HepG2 (cell line): ENCODE measurements at regions not wholly inside any gene's neighbourhood (a gene's known extent, or its start where the extent isn't known, plus 50 kb on each side); places are given as distances from the start of the nearest gene placed in this dataset.

Experiments used
- ATAC-seq: fragments of 200-7000 bp; cut with Tn5 transposase; 3 replicates; pipeline ENCODE4 v1.9.1; 2020; ENCODE audit warnings: mild to moderate bottlenecking, moderate library complexity
- BruUV-seq: library from RNA; stranded (reverse); fragments of 400-500 nt; replicated peaks from 2 replicates; lab custom pipeline; 2021; lab: Mats Ljungman, UMichigan
- CTCF ChIA-PET: fragments of 300-600 bp; formaldehyde crosslinking; extraction: SDS; loops from one replicate; lab custom pipeline; 2021; ENCODE audit warnings: low total read pairs, inconsistent platforms, low intra/inter-chr PET ratio; lab: Yijun Ruan, JAX
- POLR2A ChIA-PET: fragments of 350-600 bp; sonication (Branson Sonifier 250); formaldehyde crosslinking; loops from one replicate; lab custom pipeline; 2020; ENCODE audit warnings: antibody characterized with exemption, inconsistent platforms; lab: Yijun Ruan, JAX
- DNase-seq: peaks from one replicate; pipeline ENCODE4 v3.0.0-alpha.2; 2015; ENCODE audit warnings: low spot score
- FAIRE-seq: peaks from 3 replicates; lab custom pipeline; 2011; peaks lifted over from hg19 to GRCh38; lab: Jason Lieb, UNC
- H2AFZ ChIP-seq: one replicate; pipeline ENCODE4 v1.6.1; 2011; ENCODE audit warnings: low read length, inconsistent platforms
- H3K27ac ChIP-seq: fragments of 300-600 bp; 3 replicates; pipeline ENCODE4 v1.8.0; 2011; ENCODE audit warnings: mixed run types, mild to moderate bottlenecking, mixed read lengths, low read length, inconsistent platforms; ENCODE audit not compliant: insufficient read depth; ENCODE audit errors: extremely low read length
- H3K27me3 ChIP-seq, 2 experiments: fragments of 200-600 bp in 1 of 2; 2 replicates in 1 of 2; 3 replicates in 1 of 2; pipeline versions ENCODE4 v1.6.0 to v1.8.0; 2011; ENCODE audit warnings: low read length in 2 of 2, mild to moderate bottlenecking in 2 of 2, moderate library complexity in 2 of 2, inconsistent platforms in 1 of 2; ENCODE audit not compliant: insufficient read depth in 2 of 2, control insufficient read depth in 1 of 2
- H3K36me3 ChIP-seq, 2 experiments: fragments of 200-600 bp in 1 of 2; replicated peaks in 1 of 2; 2 replicates in 1 of 2; 3 replicates in 1 of 2; pipeline versions ENCODE4 v1.5.1 to v1.8.0; 2011; ENCODE audit warnings: low read length in 2 of 2, inconsistent platforms in 1 of 2; ENCODE audit not compliant: insufficient read depth in 2 of 2, control insufficient read depth in 1 of 2
- H3K4me1 ChIP-seq: 2 replicates; pipeline ENCODE4 v1.5.1; 2012; ENCODE audit warnings: low read length, inconsistent platforms; ENCODE audit not compliant: insufficient read depth
- H3K4me2 ChIP-seq: 2 replicates; pipeline ENCODE4 v1.6.0; 2011; ENCODE audit warnings: low read depth, low read length, inconsistent platforms
- H3K4me3 ChIP-seq, 3 experiments: fragments of 200-600 bp in 1 of 3; sonication (generic), shearing (Covaris generic) in 1 of 3; replicated peaks in 1 of 3; 2 replicates each; pipeline ENCODE4 v1.5.1; 2011 to 2016; ENCODE audit warnings: low read length in 3 of 3, inconsistent platforms in 2 of 3, low read depth in 2 of 3, mild to moderate bottlenecking in 2 of 3, control low read depth in 1 of 3, mixed read lengths in 1 of 3; ENCODE audit not compliant: insufficient read depth in 1 of 3
- H3K79me2 ChIP-seq: one replicate; pipeline ENCODE4 v1.6.1; 2011; ENCODE audit warnings: low read length, inconsistent platforms; ENCODE audit not compliant: insufficient read depth
- H3K9ac ChIP-seq: 2 replicates; pipeline ENCODE4 v1.6.0; 2011; ENCODE audit warnings: mild to moderate bottlenecking, low read depth, low read length, inconsistent platforms; ENCODE audit not compliant: insufficient read depth
- H3K9me3 ChIP-seq: 2 replicates; pipeline ENCODE4 v1.5.1; 2012; ENCODE audit warnings: mild to moderate bottlenecking, low read length
- H4K20me1 ChIP-seq: 2 replicates; pipeline ENCODE4 v1.6.0; 2011; ENCODE audit warnings: inconsistent platforms, mild to moderate bottlenecking, low read length, moderate library complexity; ENCODE audit not compliant: insufficient read depth
- XRCC5 ChIP-seq: fragments of 200-400 bp; formaldehyde crosslinking; optimal IDR thresholded peaks from 2 replicates; pipeline ENCODE3; 2017; ENCODE audit warnings: mild to moderate bottlenecking, low read length
- YEATS2 ChIP-seq: sonication (generic); formaldehyde crosslinking; IDR thresholded peaks from 2 replicates; pipeline ENCODE4 v1.4.0; 2020; ENCODE audit warnings: missing genetic modification reagents, borderline replicate concordance
- ZNF407 ChIP-seq: sonication (generic); formaldehyde crosslinking; IDR thresholded peaks from one replicate; pipeline ENCODE4 v1.5.1; 2020; ENCODE audit warnings: mild to moderate bottlenecking, missing genetic modification reagents; ENCODE audit errors: not compliant biosample characterization
- WGBS: methylation state at CpG from one replicate; pipeline ENCODE4 v1.1.6; 2017; ENCODE audit warnings: low lambda C conversion rate; 5-methylcytosine and 5-hydroxymethylcytosine counted together
- in situ Hi-C: cut with HindIII; loops from 2 replicates; pipeline ENCODE4 v1.10.0; 2017; ENCODE audit warnings: low pct_unique_long_range_greater_than_20kb; ENCODE audit not compliant: extremely low pct_ligation_motif_present
- intact Hi-C: fragments of 100-400 bp; cut with micrococcal nuclease; formaldehyde crosslinking; loops from one replicate; pipeline ENCODE4 v1.10.0; 2022; ENCODE audit not compliant: unreplicated experiment

GRCh38 chr11:23236826-23237555 lies 376.7 kb upstream of the CCDC179 start (continued):
- TF ChIP-seq ZNF407 = no peak
- no peak for TF ChIP-seq YEATS2 (CRISPR knock-in tag)

DNA sequence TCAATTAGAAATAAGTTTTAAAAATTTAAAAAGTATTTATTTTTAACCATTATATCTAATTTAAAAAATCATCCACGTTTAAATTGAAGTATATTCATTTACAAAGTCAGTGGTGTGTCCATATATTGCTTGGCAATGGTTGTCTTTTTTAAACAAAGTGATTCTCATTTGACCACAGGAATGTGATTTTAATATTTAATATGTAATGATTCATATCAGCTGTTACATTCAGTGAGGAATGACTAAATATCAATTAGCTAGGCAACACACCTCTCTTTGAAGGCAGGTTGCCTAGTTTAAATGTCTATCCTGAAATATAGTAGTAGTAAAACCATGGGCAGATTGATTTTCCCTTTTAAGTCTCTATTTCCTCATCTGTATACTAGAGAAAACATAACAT lies 392.2 kb upstream of the CCDC179 start:
- intact Hi-C loops (no loop called here), in situ Hi-C loops (no loop called here)
- no peak overlapping the region for H3K4me2 ChIP-seq
- H3K9ac ChIP-seq = no peak overlapping the region
- H3K4me3 ChIP-seq = no peak overlapping the region
- POLR2A ChIA-PET = no interaction called here
- no peak for TF ChIP-seq XRCC5
- H2AFZ ChIP-seq = no peak overlapping the region
- no peak for DNase-seq
- no TSS peak for BruUV-seq
- H3K27me3 ChIP-seq = no peaks in the 10 kb centered on the region
- no peaks in the 10 kb centered on the region; the same call in 1 of the 2 replicates for H4K20me1 ChIP-seq
- H3K27ac ChIP-seq = no peak overlapping the region
- CTCF ChIA-PET = no interaction called here
- FAIRE-seq = no peak
- H3K4me1 ChIP-seq = no peaks in the 10 kb centered on the region
- no peaks in the 10 kb centered on the region for H3K79me2 ChIP-seq
- H3K36me3 ChIP-seq = no peaks in the 10 kb centered on the region
- no peaks in the 10 kb centered on the region for H3K9me3 ChIP-seq
- ATAC-seq = no peak
- WGBS = 2% methylated on average over 1 of the region's 1 CpG
